SK-N-SH (cell line): ENCODE measurements at regions not wholly inside any gene's neighbourhood (a gene's known extent, or its start where the extent isn't known, plus 50 kb on each side); places are given as distances from the start of the nearest gene placed in this dataset.

Source experiments
- CTCF ChIA-PET: fragments of 300-600, 350-600 bp; formaldehyde crosslinking; extraction: SDS; loops from one replicate; lab custom pipeline; 2021; lab: Yijun Ruan, JAX
- POLR2A ChIA-PET: fragments of 350-600 bp; sonication (Branson Sonifier 250); formaldehyde crosslinking; extraction: SDS; loops from one replicate; lab custom pipeline; 2020; ENCODE audit warnings: antibody characterized with exemption, inconsistent platforms; lab: Yijun Ruan, JAX
- DNase-seq: peaks from one replicate; pipeline ENCODE4 v3.0.0; 2012
- H2AFZ ChIP-seq: fragments of 200-600 bp; sonication (generic); 2 replicates; pipeline ENCODE4 v1.8.1; 2016; ENCODE audit warnings: antibody characterized with exemption, mild to moderate bottlenecking, low read depth
- H3F3A ChIP-seq: fragments of 200-600 bp; sonication (generic); replicated peaks from 2 replicates; pipeline ENCODE3; 2016; ENCODE audit warnings: antibody characterized with exemption, mild to moderate bottlenecking; ENCODE audit not compliant: insufficient read depth
- H3K27ac ChIP-seq, 2 experiments: fragments of 200-500 bp in 1 of 2; fragments of 200-600 bp in 1 of 2; sonication (Bioruptor generic) in 1 of 2; sonication (generic), shearing (Covaris generic) in 1 of 2; 2 replicates each; pipeline versions ENCODE4 v1.5.1 to v1.6.1; 2014 to 2016; ENCODE audit warnings: low read depth in 2 of 2, inconsistent platforms in 1 of 2, low read length in 1 of 2, mild to moderate bottlenecking in 1 of 2, mixed read lengths in 1 of 2
- H3K27me3 ChIP-seq: fragments of 200-600 bp; sonication (generic), shearing (Covaris generic); 2 replicates; pipeline ENCODE4 v1.6.1; 2016; ENCODE audit warnings: mixed run types; ENCODE audit not compliant: insufficient read depth
- H3K36me3 ChIP-seq, 2 experiments: fragments of 200-500 bp in 1 of 2; fragments of 200-600 bp in 1 of 2; sonication (Bioruptor generic) in 1 of 2; sonication (generic) in 1 of 2; replicated peaks in 1 of 2; 2 replicates each; pipeline versions ENCODE3 to v1.5.1; 2014 to 2016; ENCODE audit warnings: low read length in 1 of 2, mild to moderate bottlenecking in 1 of 2; ENCODE audit not compliant: insufficient read depth in 2 of 2, control insufficient read depth in 1 of 2
- H3K4me1 ChIP-seq, 2 experiments: fragments of 200-500 bp in 1 of 2; fragments of 200-600 bp in 1 of 2; sonication (Bioruptor generic) in 1 of 2; sonication (generic), shearing (Covaris generic) in 1 of 2; 2 replicates each; pipeline versions ENCODE4 v1.5.1 to v1.6.1; 2014 to 2016; ENCODE audit warnings: low read depth in 1 of 2, low read length in 1 of 2, mixed run types in 1 of 2; ENCODE audit not compliant: insufficient read depth in 2 of 2, control insufficient read depth in 1 of 2
- H3K4me2 ChIP-seq: fragments of 200-600 bp; sonication (generic), shearing (Covaris generic); 2 replicates; pipeline ENCODE4 v1.6.1; 2017; ENCODE audit warnings: mixed run types
- H3K4me3 ChIP-seq, 2 experiments: fragments of 200-500 bp in 1 of 2; fragments of 200-600 bp in 1 of 2; sonication (Bioruptor generic) in 1 of 2; sonication (generic), shearing (Covaris generic) in 1 of 2; 2 replicates each; pipeline versions ENCODE4 v1.5.1 to v1.8.1; 2014 to 2016; ENCODE audit warnings: low read depth in 2 of 2, inconsistent platforms in 1 of 2, low read length in 1 of 2, mild to moderate bottlenecking in 1 of 2, mixed read lengths in 1 of 2, moderate library complexity in 1 of 2
- H3K79me2 ChIP-seq: fragments of 200-600 bp; sonication (generic); 2 replicates; pipeline ENCODE4 v1.8.1; 2017; ENCODE audit warnings: mild to moderate bottlenecking; ENCODE audit not compliant: insufficient read depth
- H3K9ac ChIP-seq: fragments of 200-600 bp; sonication (generic); 2 replicates; pipeline ENCODE4 v1.6.1; 2017; ENCODE audit warnings: mixed run types
- H3K9me2 ChIP-seq: fragments of 200-600 bp; sonication (generic); 2 replicates; pipeline ENCODE4 v1.6.1; 2017; ENCODE audit warnings: mixed run types
- H3K9me3 ChIP-seq: fragments of 200-600 bp; sonication (generic); 2 replicates; pipeline ENCODE4 v1.6.1; 2017; ENCODE audit warnings: mixed run types, mild to moderate bottlenecking, moderate library complexity
- H4K20me1 ChIP-seq: fragments of 200-600 bp; sonication (generic); 2 replicates; pipeline ENCODE4 v1.6.1; 2017; ENCODE audit warnings: mild to moderate bottlenecking, mixed run types; ENCODE audit not compliant: insufficient read depth
- FOSL2 ChIP-seq: IDR thresholded peaks from 2 replicates; pipeline ENCODE4 v1.4.0; 2012; ENCODE audit warnings: low read depth, mild to moderate bottlenecking, moderate library complexity, borderline replicate concordance
- GATA2 ChIP-seq: sonication (generic); formaldehyde crosslinking; IDR thresholded peaks from 2 replicates; pipeline ENCODE4 v1.5.0; 2020; ENCODE audit warnings: mild to moderate bottlenecking, missing genetic modification reagents
- JUND ChIP-seq: IDR thresholded peaks from 2 replicates; pipeline ENCODE4 v1.4.0; 2012
- NRF1 ChIP-seq: IDR thresholded peaks from 2 replicates; pipeline ENCODE4 v1.6.1; 2012; ENCODE audit warnings: low read depth, mild to moderate bottlenecking, low read length
- RXRA ChIP-seq: IDR thresholded peaks from 2 replicates; pipeline ENCODE4 v1.4.0; 2012; ENCODE audit warnings: low read depth, mild to moderate bottlenecking, borderline replicate concordance
- YY1 ChIP-seq: IDR thresholded peaks from 2 replicates; pipeline ENCODE4 v1.4.0; 2012; ENCODE audit warnings: low read depth, mild to moderate bottlenecking
- WGBS: methylation state at CpG from one replicate; pipeline ENCODE4 v1.1.6; 2017; ENCODE audit warnings: low lambda C conversion rate; 5-methylcytosine and 5-hydroxymethylcytosine counted together
- TF ChIP-seq, protein P1 (sequence below): fragments of 200-600 bp; sonication (generic); IDR thresholded peaks from 2 replicates; pipeline ENCODE4 v1.6.1; 2017; ENCODE audit warnings: antibody characterized with exemption, mild to moderate bottlenecking, moderate library complexity
- TF ChIP-seq, protein P2 (sequence below): IDR thresholded peaks from 2 replicates; pipeline ENCODE4; 2012
- TF ChIP-seq, protein P3 (sequence below): IDR thresholded peaks from 2 replicates; pipeline ENCODE4 v1.4.0; 2012; ENCODE audit warnings: low read depth

DNA sequence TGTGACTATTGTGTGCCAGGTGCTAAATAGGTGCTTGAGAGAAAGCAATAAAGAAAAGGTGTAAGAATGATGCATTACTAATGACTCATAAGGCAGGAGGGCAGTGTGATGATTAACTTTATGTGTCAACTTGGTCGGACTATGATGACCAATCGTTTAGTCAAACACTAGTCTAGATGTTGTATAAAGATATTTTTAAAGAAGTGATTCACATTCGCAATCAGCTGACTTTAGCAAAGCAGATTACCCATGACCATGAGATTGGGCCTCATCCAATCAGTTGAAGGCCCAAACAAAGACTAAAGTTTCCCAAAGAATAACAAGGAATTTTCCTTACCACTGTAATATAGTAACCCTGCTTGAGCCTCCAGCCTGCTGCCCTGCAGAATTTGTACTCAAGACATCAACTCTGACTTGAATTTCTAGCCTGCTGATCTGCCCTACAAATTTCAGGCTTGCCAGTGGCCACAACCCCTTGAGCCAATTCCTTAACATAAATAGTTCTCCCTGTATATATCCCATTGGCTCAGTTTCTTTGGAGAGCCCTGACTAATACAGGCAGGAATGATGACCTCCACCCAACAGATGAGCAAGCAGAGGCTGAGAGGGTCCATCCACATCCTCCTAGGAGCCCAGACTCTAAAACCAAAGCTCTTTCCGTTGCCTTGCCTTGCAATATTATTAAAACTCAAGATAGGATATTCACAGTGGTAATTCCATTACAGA is 132.6 kb downstream of the ACTR3 start:
- no peaks in the 10 kb centered on the region for H3K4me1 ChIP-seq
- TF ChIP-seq FOSL2: peak; percentile 10; the same call in 1 of the 2 replicates
- TF ChIP-seq NRF1: no peak
- TF ChIP-seq GATA2: no peak
- no peak for TF ChIP-seq RXRA
- no peak overlapping the region for H3K4me2 ChIP-seq
- no peaks in the 10 kb centered on the region for H3K79me2 ChIP-seq
- H3K9me3 ChIP-seq: no peaks in the 10 kb centered on the region
- H4K20me1 ChIP-seq: no peaks in the 10 kb centered on the region
- H3K36me3 ChIP-seq: no peaks in the 10 kb centered on the region
- ChIA-PET POLR2A (no interaction called here), CTCF (no interaction called here)
- no peak overlapping the region for H3K4me3 ChIP-seq
- no peaks in the 10 kb centered on the region for H3K27me3 ChIP-seq
- no peak for DNase-seq
- no peaks in the 10 kb centered on the region for H3K9me2 ChIP-seq
- WGBS: 4% methylated on average over 4 of the region's 4 CpGs
- no peak overlapping the region for H2AFZ ChIP-seq
- no peaks in the 10 kb centered on the region for H3F3A ChIP-seq
- no peak overlapping the region; a peak in 1 of 4 replicates for H3K27ac ChIP-seq
- no peak overlapping the region for H3K9ac ChIP-seq

DNA sequence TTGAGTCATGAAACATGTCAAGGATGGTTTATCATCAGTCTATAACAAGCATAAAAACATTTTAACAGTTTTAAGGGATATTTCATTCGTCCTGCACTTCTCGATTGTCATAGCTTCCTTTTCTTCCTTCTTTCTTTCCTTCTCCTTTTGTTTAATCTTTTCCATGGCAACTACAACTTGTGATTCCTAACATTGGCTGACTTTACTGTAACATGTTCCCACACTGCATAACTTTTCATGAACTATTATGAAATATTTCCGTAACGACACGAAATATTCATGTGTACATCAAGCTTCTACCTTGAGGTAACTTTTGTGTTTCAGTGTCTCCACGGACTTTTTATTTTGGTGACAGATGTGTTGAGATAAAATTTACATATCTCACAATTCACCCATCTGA is 134.4 kb downstream of the ACTR3 start:
- H3K4me3 ChIP-seq: no peak overlapping the region
- H4K20me1 ChIP-seq: no peaks in the 10 kb centered on the region
- TF ChIP-seq YY1: no peak
- TF ChIP-seq, protein P1, sequence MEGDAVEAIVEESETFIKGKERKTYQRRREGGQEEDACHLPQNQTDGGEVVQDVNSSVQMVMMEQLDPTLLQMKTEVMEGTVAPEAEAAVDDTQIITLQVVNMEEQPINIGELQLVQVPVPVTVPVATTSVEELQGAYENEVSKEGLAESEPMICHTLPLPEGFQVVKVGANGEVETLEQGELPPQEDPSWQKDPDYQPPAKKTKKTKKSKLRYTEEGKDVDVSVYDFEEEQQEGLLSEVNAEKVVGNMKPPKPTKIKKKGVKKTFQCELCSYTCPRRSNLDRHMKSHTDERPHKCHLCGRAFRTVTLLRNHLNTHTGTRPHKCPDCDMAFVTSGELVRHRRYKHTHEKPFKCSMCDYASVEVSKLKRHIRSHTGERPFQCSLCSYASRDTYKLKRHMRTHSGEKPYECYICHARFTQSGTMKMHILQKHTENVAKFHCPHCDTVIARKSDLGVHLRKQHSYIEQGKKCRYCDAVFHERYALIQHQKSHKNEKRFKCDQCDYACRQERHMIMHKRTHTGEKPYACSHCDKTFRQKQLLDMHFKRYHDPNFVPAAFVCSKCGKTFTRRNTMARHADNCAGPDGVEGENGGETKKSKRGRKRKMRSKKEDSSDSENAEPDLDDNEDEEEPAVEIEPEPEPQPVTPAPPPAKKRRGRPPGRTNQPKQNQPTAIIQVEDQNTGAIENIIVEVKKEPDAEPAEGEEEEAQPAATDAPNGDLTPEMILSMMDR: no peak
- no peak for TF ChIP-seq GATA2
- TF ChIP-seq, protein P2, sequence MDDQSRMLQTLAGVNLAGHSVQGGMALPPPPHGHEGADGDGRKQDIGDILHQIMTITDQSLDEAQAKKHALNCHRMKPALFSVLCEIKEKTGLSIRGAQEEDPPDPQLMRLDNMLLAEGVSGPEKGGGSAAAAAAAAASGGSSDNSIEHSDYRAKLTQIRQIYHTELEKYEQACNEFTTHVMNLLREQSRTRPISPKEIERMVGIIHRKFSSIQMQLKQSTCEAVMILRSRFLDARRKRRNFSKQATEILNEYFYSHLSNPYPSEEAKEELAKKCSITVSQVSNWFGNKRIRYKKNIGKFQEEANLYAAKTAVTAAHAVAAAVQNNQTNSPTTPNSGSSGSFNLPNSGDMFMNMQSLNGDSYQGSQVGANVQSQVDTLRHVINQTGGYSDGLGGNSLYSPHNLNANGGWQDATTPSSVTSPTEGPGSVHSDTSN: no peak
- TF ChIP-seq JUND: no peak
- TF ChIP-seq, protein P3, sequence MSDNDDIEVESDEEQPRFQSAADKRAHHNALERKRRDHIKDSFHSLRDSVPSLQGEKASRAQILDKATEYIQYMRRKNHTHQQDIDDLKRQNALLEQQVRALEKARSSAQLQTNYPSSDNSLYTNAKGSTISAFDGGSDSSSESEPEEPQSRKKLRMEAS: no peak
- H3K27ac ChIP-seq: no peak overlapping the region
- H3K79me2 ChIP-seq: no peaks in the 10 kb centered on the region
- H3K27me3 ChIP-seq: no peaks in the 10 kb centered on the region
- no peak overlapping the region for H3K4me2 ChIP-seq
- H3K9me2 ChIP-seq: no peaks in the 10 kb centered on the region
- no peaks in the 10 kb centered on the region for H3K9me3 ChIP-seq
- H3K9ac ChIP-seq: no peak overlapping the region
- H3F3A ChIP-seq: no peaks in the 10 kb centered on the region
- WGBS: 18% methylated on average over 6 of the region's 6 CpGs
- H3K36me3 ChIP-seq: no peaks in the 10 kb centered on the region
- DNase-seq: no peak
- H3K4me1 ChIP-seq: no peaks in the 10 kb centered on the region
- no peak overlapping the region for H2AFZ ChIP-seq
- POLR2A ChIA-PET: no interaction called here
- CTCF ChIA-PET: no interaction called here
